ENCODE measurements at regions not wholly inside any gene's neighbourhood (a gene's known extent, or its start where the extent isn't known, plus 50 kb on each side); places are given as distances from the start of the nearest gene placed in this dataset.

DNA sequence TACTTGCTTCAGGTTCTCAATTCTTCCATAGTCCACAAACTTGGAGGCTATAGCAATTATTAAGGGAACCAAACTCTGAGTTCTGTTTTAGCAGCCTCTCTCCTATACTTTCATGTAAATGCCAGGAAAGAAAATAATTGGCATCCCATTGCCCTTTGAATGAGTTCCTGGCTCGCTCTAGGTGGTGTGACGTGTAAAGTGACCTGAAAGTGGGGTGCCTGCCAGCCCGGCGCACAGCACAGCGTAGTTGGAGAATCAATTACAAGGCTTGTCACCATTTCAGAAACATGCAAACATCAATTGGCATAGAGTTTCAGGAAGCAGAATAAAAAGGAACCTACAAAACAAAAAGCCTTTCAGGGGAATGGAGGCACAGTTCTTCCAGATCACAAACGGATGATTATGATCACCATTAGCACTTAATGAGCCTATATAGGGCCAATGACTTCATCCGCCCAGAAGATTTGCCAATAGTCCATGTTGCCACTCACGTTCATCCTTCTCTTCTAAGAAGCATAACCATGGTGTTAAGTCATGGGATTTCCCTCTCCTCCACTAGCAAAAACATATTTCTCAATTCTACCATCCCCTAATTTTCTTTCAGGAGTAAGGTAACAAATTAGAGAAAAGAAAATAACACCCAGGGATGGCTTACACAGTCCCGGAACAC is 354.6 kb upstream of the ADGRL2 start:
- TF ChIP-seq, protein P1, sequence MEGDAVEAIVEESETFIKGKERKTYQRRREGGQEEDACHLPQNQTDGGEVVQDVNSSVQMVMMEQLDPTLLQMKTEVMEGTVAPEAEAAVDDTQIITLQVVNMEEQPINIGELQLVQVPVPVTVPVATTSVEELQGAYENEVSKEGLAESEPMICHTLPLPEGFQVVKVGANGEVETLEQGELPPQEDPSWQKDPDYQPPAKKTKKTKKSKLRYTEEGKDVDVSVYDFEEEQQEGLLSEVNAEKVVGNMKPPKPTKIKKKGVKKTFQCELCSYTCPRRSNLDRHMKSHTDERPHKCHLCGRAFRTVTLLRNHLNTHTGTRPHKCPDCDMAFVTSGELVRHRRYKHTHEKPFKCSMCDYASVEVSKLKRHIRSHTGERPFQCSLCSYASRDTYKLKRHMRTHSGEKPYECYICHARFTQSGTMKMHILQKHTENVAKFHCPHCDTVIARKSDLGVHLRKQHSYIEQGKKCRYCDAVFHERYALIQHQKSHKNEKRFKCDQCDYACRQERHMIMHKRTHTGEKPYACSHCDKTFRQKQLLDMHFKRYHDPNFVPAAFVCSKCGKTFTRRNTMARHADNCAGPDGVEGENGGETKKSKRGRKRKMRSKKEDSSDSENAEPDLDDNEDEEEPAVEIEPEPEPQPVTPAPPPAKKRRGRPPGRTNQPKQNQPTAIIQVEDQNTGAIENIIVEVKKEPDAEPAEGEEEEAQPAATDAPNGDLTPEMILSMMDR (IDR thresholded peaks at IDR 0.05) = no peak
- no peak for TF ChIP-seq POLR2A (IDR thresholded peaks at IDR 0.05)
